NOMO-1 treated with dmso at 0.1 percent for 144 hours (cell line): ENCODE measurements at regions not wholly inside any gene's neighbourhood (a gene's known extent, or its start where the extent isn't known, plus 50 kb on each side); places are given as distances from the start of the nearest gene placed in this dataset.

Experiments
- DNase-seq: peaks from one replicate; lab custom pipeline; 2025; ENCODE audit not compliant: unreplicated experiment; lab: John Stamatoyannopoulos, UW

GRCh38 chr19:30670562-30671366 is 298.6 kb downstream of the ZNF536 start:
- DNase-seq: no peak

- DNase-seq: no peak
These were observed 297.8 kb downstream of the ZNF536 start for GRCh38 chr19:30670011-30670329.

DNA sequence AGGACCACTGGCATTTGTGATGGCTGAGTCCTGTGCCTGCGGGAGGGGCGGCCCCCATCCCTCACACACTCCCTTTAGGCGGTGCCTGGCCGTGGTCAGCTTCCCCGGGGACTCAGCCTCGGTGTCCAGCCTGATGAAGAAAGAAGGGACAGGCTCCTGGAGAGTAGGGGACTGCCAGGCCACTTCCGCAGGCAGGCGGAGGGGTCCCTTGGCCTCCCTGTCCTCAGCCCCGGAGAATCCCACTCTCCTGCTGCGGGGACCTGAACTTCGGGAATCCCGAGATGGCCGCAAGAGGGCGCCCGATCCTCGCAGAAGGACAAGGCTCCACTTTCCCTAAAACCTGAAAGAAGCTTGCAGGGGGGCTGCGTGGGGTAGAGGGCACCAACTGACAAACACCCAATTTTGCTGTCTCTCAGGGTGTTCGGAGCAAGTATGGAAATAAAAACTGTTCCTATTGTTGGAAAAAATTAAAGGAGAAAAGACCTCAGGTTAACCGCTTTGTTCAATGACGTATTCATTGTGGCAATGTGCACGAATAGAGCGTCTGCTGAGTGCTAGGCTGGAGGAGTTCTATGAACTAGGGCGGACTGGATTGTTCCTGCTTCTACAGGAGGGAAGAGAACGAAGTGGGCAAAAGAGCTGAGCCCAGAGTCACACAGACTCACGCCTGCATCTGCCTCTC is 297.3 kb downstream of the ZNF536 start:
- DNase-seq: no peak

- DNase-seq: no peak
These were observed 296.5 kb downstream of the ZNF536 start for GRCh38 chr19:30668521-30669155.

GRCh38 chr19:30667746-30668145 is 295.6 kb downstream of the ZNF536 start:
- no peak for DNase-seq

- DNase-seq: no peak
These were observed 295.0 kb downstream of the ZNF536 start for GRCh38 chr19:30667227-30667626.

GRCh38 chr19:30666301-30666803 is 294.2 kb downstream of the ZNF536 start:
- no peak for DNase-seq

GRCh38 chr19:30665449-30665848 is 293.3 kb downstream of the ZNF536 start:
- DNase-seq: no peak

- no peak for DNase-seq
These were observed 291.5 kb downstream of the ZNF536 start for GRCh38 chr19:30663611-30664174.

DNA sequence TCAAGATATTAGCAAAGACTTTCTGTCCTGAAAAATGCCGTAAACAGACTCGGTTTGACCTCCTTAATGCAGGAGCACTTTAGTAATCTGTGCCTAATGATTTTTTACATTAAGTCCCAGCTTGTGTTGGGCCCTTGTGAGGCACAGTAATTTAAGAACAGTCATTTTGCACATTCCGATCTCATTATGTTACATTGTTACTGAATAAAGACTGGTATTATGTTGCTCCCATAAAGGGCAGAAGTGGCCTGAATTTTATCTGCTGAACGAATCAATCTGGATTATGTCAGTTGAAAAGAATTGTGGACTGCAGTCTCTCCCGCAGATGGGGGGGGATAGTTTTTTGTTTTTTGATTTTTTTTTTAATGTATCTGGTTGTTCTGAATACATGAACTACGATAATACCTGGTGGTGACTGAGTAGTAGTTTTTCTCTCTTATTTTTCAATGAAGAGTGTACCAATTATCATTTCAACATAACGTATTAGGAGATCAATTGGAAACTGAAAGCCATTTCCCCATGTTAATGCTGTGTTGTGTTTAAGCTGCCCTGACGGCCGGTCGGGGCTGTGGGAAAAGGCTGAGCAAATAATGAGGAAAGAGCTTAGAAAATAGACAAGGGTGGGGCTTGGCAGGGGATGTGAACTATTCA is 290.2 kb downstream of the ZNF536 start:
- DNase-seq: no peak

GRCh38 chr19:30659638-30660037 is 287.5 kb downstream of the ZNF536 start:
- no peak for DNase-seq

DNA sequence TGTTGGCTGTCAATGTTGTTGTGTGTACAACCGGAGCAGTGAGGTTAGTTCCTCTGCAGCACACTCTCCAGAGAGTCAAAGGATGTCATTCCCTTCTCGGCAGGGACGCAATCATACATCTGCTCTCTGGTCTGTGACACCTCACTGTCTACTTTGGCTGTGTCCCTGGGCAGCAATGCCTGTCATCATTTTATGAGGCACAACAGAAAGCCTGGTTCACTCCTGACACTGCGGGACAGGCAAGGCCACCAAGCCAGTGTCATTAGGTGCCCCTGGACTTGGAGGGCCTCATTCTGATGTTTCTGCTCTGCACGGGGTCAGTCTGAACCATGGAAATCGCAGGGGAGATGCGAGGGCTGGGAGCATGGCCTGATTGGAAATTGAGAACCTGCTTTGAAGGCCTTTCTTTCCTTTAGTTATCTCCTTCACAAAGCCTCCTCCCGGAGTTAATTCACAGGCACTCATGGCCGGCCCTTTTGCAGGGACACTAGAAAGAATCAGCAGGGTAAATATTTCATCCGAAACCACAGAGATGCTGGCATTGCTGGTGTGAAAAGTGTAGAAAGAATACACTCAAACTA is 284.4 kb downstream of the ZNF536 start:
- DNase-seq: no peak

DNA sequence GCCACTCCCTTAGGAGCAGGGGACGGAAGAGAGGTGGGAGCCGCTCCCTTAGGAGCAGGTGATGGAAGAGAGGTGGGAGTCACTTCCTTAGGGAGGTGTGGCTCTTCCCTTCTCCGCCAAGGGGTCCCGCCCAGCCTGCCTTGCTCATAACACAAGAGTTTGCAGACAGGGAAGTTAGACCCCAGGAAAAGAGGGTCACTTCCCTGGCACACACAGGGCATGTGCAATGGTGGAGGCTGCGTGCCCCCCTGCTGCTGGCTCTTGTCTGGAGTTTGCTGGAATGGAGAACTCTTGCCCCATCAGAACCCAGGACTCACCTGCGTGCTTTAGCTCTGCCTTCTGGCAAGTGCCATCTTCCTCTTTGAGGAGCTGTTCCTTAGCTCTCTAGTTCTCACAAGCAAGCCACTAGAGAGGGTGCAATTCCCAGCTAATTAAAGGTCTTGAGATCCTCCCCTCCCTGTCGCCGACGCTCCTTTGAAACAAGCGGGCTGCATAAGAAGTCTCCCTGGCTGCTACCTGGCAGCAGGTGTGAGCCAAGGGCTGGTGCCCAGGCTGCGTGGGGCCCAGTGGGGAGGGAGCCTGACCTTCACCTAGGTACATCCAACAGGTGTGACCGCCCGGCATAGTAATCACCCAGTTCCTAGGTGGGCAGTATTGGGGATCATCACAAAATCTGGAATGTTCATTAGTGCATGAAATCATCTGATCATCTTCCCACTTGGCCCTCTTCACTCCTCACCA is 281.6 kb downstream of the ZNF536 start:
- no peak for DNase-seq

GRCh38 chr19:30652751-30653150 is 280.6 kb downstream of the ZNF536 start:
- DNase-seq: no peak

DNA sequence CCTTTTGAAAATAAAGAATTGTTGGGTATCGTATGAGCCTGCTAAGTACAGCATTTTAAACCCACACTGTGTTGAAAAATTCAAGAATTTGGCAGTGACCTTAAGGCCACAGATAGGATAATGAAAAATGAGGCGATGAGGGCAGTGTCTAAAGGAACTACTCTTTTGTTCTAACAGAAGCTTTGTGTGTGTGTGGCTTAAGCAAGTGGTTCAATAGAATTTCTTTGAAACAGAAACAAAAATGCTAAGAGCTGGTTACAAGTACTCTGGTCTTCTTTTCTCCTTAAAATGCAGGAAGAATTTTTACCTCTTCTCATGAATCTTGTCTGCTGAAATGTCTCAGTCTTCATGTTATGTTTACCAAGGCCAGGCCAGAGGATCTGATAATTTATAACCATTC is 279.5 kb downstream of the ZNF536 start:
- DNase-seq: no peak

- DNase-seq: no peak
These were observed 278.9 kb downstream of the ZNF536 start for GRCh38 chr19:30651066-30651465.

GRCh38 chr19:30649934-30650614 is 277.9 kb downstream of the ZNF536 start:
- no peak for DNase-seq

- no peak for DNase-seq
These were observed 277.0 kb downstream of the ZNF536 start for GRCh38 chr19:30648866-30649862.
